ENCODE measurements at regions not wholly inside any gene's neighbourhood (a gene's known extent, or its start where the extent isn't known, plus 50 kb on each side); places are given as distances from the start of the nearest gene placed in this dataset.

GRCh38 chr6:142699391-142699790 lies 245.6 kb downstream of the HIVEP2 start:
- no peak for ATAC-seq (ENCODE audit: low read depth)
- Mint-ChIP-seq H3K36me3 (ENCODE audit: low read depth) (no peaks in the 10 kb centered on the region), H3K4me1 (peaks cover 26% of the 10 kb centered on the region), H3K27ac (no peak overlapping the region), H3K27me3 (no peaks in the 10 kb centered on the region), H3K4me3 (no peak overlapping the region), H3K9me3 (no peaks in the 10 kb centered on the region)
- CTCF ChIA-PET, result interaction anchor here (0.6 to 4.4 kb wide), 3 partner anchors 201 to 638 kb away, joined by 3 to 27 read pairs (median 3); no protein-coding TSS in a partner anchor
- POLR2A ChIA-PET, result no interaction called here
- DNase-seq, result no peak
- intact Hi-C loops (cut with micrococcal nuclease), result no loop called here
- TF ChIP-seq, protein P1, sequence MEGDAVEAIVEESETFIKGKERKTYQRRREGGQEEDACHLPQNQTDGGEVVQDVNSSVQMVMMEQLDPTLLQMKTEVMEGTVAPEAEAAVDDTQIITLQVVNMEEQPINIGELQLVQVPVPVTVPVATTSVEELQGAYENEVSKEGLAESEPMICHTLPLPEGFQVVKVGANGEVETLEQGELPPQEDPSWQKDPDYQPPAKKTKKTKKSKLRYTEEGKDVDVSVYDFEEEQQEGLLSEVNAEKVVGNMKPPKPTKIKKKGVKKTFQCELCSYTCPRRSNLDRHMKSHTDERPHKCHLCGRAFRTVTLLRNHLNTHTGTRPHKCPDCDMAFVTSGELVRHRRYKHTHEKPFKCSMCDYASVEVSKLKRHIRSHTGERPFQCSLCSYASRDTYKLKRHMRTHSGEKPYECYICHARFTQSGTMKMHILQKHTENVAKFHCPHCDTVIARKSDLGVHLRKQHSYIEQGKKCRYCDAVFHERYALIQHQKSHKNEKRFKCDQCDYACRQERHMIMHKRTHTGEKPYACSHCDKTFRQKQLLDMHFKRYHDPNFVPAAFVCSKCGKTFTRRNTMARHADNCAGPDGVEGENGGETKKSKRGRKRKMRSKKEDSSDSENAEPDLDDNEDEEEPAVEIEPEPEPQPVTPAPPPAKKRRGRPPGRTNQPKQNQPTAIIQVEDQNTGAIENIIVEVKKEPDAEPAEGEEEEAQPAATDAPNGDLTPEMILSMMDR (IDR thresholded peaks at IDR 0.05), result no peak

DNA sequence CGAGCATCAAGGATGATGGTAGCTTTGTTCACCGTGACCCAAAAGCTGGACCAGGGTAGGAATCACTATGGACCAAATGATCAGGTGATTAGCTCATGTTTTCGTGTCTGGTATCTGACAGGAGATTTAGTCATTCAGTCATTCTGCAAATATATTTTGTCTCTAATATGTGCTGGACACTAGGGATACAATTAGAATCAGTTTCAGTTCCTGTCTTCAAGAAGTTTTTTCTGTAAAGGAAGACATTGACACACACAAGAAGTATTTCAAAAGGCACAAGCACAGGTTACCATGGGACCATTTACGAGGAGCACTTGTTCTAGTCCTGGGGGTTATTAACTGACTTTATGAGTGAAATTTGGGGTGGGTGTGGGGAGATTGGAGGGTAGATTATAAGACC lies 244.9 kb downstream of the HIVEP2 start:
- POLR2A ChIA-PET, result no interaction called here
- Mint-ChIP-seq H3K4me1 (peaks cover 28% of the 10 kb centered on the region), H3K9me3 (no peaks in the 10 kb centered on the region), H3K27me3 (no peaks in the 10 kb centered on the region), H3K4me3 (no peak overlapping the region), H3K27ac (peak overlapping the region; percentile 10), H3K36me3 (ENCODE audit: low read depth) (no peaks in the 10 kb centered on the region)
- no peak for ATAC-seq (ENCODE audit: low read depth)
- DNase-seq, result no peak
- TF ChIP-seq, protein P1 (IDR thresholded peaks at IDR 0.05), result no peak
- CTCF ChIA-PET, result interaction anchor here (0.6 to 4.4 kb wide), 3 partner anchors 201 to 638 kb away, joined by 3 to 27 read pairs (median 3); no protein-coding TSS in a partner anchor
- intact Hi-C loops (cut with micrococcal nuclease), result no loop called here

DNA sequence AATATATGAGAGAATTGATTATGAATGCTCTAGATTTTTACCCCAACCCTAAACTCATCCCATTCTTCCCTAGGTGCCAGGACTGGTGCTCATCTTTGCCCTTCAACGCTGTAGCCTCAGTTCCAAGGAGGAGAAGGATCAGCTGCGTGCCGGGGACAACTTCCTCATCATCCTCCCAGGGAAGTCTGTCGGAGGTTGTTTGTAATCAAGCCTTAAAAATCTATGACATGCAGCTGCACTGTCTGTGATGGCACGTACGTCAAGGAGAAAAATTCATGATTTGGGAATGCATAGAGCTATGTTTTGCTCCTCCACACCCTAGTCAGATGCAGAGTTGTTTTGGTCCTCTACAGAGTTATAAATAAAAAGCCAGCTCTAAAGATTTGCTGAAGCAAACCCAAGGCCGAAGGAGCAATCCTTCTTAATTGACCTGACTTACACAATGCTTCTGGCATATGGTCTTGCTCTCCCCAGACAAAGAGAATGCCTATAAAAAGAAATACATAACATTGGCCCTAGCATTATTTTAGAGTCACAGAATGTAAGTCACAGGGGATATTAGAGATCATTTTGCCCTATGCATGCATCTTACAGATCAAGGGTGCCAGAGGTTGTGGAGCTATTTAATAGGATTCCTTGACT lies 244.2 kb downstream of the HIVEP2 start:
- CTCF ChIA-PET, result interaction anchor here (0.7 kb wide), 1 partner anchor 48 kb away, joined by 3 read pairs; no protein-coding TSS in a partner anchor
- no peak for DNase-seq
- intact Hi-C loops (cut with micrococcal nuclease), result no loop called here
- Mint-ChIP-seq H3K27me3 (no peaks in the 10 kb centered on the region), H3K9me3 (no peaks in the 10 kb centered on the region), H3K36me3 (ENCODE audit: low read depth) (no peaks in the 10 kb centered on the region), H3K4me1 (peaks cover 33% of the 10 kb centered on the region), H3K27ac (no peak overlapping the region), H3K4me3 (no peak overlapping the region)
- TF ChIP-seq, protein P1 (IDR thresholded peaks at IDR 0.05), result no peak
- POLR2A ChIA-PET, result no interaction called here
- ATAC-seq (ENCODE audit: low read depth), result no peak
